HCT116 (cell line): ENCODE measurements at regions not wholly inside any gene's neighbourhood (a gene's known extent, or its start where the extent isn't known, plus 50 kb on each side); places are given as distances from the start of the nearest gene placed in this dataset.

Source experiments
- ATAC-seq: fragments of 200-7000 bp; cut with Tn5 transposase; 2 replicates; pipeline ENCODE4 v1.9.1; 2020; ENCODE audit warnings: mild to moderate bottlenecking, moderate library complexity
- BruUV-seq: library from RNA; stranded (reverse); fragments of 400-500 nt; replicated peaks from 2 replicates; lab custom pipeline; 2021; lab: Mats Ljungman, UMichigan
- CTCF ChIA-PET: fragments of 300-600 bp; sonication (Branson Sonifier 250); formaldehyde crosslinking; loops from one replicate; lab custom pipeline; 2021; ENCODE audit warnings: antibody characterized with exemption; lab: Charles Lee
- POLR2A ChIA-PET: fragments of 300-600, 350-600 bp; sonication (Branson Sonifier 250); formaldehyde crosslinking; loops from one replicate; lab custom pipeline; 2021; ENCODE audit warnings: antibody characterized with exemption; lab: Charles Lee
- RAD21 ChIA-PET, 2 experiments: fragments of 300-600 bp; sonication (Branson Sonifier 250); formaldehyde crosslinking; loops; one replicate each; lab custom pipeline; 2023; ENCODE audit warnings: low total read pairs in 2 of 2; ENCODE audit not compliant: uncharacterized antibody in 2 of 2, unreplicated experiment in 2 of 2, low non-redundant PET in 1 of 2; lab: Charles Lee
- DNase-seq: peaks from one replicate; pipeline ENCODE4 v3.0.0-alpha.2; 2010; ENCODE audit warnings: low read depth, low spot score
- H2AFZ ChIP-seq: fragments of 200-600 bp; shearing (Covaris generic), sonication (generic); 2 replicates; pipeline ENCODE4 v1.6.1; 2017; ENCODE audit warnings: low read depth, mixed run types, mixed read lengths, antibody characterized with exemption, low read length; ENCODE audit not compliant: poor library complexity, severe bottlenecking
- H3K27ac ChIP-seq: 2 replicates; pipeline ENCODE4 v1.5.1; 2012; ENCODE audit warnings: low read depth, low read length
- H3K27me3 ChIP-seq: fragments of 200-600 bp; sonication (generic); 2 replicates; pipeline ENCODE4 v1.6.1; 2016; ENCODE audit warnings: mixed run types, low read length, mixed read lengths; ENCODE audit not compliant: insufficient read depth
- H3K36me3 ChIP-seq, 2 experiments: fragments of 200-500 bp in 1 of 2; fragments of 200-600 bp in 1 of 2; sonication (Bioruptor generic) in 1 of 2; sonication (generic) in 1 of 2; 2 replicates each; pipeline versions ENCODE4 v1.5.1 to v1.6.1; 2014 to 2016; ENCODE audit warnings: low read length in 2 of 2, inconsistent platforms in 1 of 2, mixed read lengths in 1 of 2, mixed run types in 1 of 2; ENCODE audit not compliant: insufficient read depth in 2 of 2, control insufficient read depth in 1 of 2
- H3K4me1 ChIP-seq, 2 experiments: fragments of 200-600 bp in 1 of 2; sonication (generic) in 1 of 2; 2 replicates each; pipeline versions ENCODE4 v1.5.1 to v1.6.1; 2012 to 2017; ENCODE audit warnings: low read length in 2 of 2, inconsistent platforms in 1 of 2, mild to moderate bottlenecking in 1 of 2, mixed read lengths in 1 of 2, mixed run types in 1 of 2, moderate library complexity in 1 of 2; ENCODE audit not compliant: insufficient read depth in 2 of 2, control insufficient read depth in 1 of 2
- H3K4me2 ChIP-seq: fragments of 200-600 bp; sonication (generic); 2 replicates; pipeline ENCODE4 v1.6.1; 2017; ENCODE audit warnings: mixed run types, low read length, mixed read lengths
- H3K4me3 ChIP-seq, 2 experiments: fragments of 200-600 bp in 1 of 2; sonication (generic) in 1 of 2; replicated peaks in 1 of 2; 2 replicates each; pipeline ENCODE4 v1.5.1; 2011 to 2016; ENCODE audit warnings: low read length in 2 of 2, control low read depth in 1 of 2, low read depth in 1 of 2, mild to moderate bottlenecking in 1 of 2, mixed read lengths in 1 of 2, mixed run types in 1 of 2
- H3K79me2 ChIP-seq: fragments of 200-600 bp; sonication (generic); 2 replicates; pipeline ENCODE4 v1.6.1; 2017; ENCODE audit warnings: mild to moderate bottlenecking, mixed run types, low read length, moderate library complexity, mixed read lengths; ENCODE audit not compliant: insufficient read depth
- H3K9ac ChIP-seq: fragments of 200-600 bp; sonication (generic); 2 replicates; pipeline ENCODE4 v1.6.1; 2016; ENCODE audit warnings: low read length, mixed read lengths
- H3K9me2 ChIP-seq: fragments of 200-600 bp; sonication (generic), shearing (Covaris generic); 2 replicates; pipeline ENCODE4 v1.6.1; 2017; ENCODE audit warnings: mixed run types, mild to moderate bottlenecking, moderate library complexity; ENCODE audit not compliant: insufficient read depth
- H3K9me3 ChIP-seq, 2 experiments: fragments of 200-500 bp in 1 of 2; fragments of 200-600 bp in 1 of 2; sonication (Bioruptor generic) in 1 of 2; sonication (generic) in 1 of 2; 2 replicates each; pipeline ENCODE4 v1.6.1; 2014 to 2017; ENCODE audit warnings: low read length in 2 of 2, mixed read lengths in 2 of 2, inconsistent platforms in 1 of 2, low read depth in 1 of 2, mild to moderate bottlenecking in 1 of 2, mixed run types in 1 of 2, moderate library complexity in 1 of 2; ENCODE audit not compliant: control insufficient read depth in 1 of 2, insufficient read depth in 1 of 2
- H4K20me1 ChIP-seq: fragments of 200-600 bp; sonication (generic), shearing (Covaris generic); 2 replicates; pipeline ENCODE4 v1.6.1; 2017; ENCODE audit warnings: mixed run types, mild to moderate bottlenecking, moderate library complexity; ENCODE audit not compliant: insufficient read depth
- CBX3 ChIP-seq: IDR thresholded peaks from 2 replicates; pipeline ENCODE4 v1.6.1; 2012; ENCODE audit warnings: low read depth
- CEBPB ChIP-seq: IDR thresholded peaks from 2 replicates; pipeline ENCODE4 v1.6.1; 2012; ENCODE audit warnings: low read depth
- EGR1 ChIP-seq: IDR thresholded peaks from 2 replicates; pipeline ENCODE4 v1.6.1; 2012; ENCODE audit warnings: low read depth
- ELF1 ChIP-seq: IDR thresholded peaks from 2 replicates; pipeline ENCODE4 v1.6.1; 2012; ENCODE audit warnings: low read depth, borderline replicate concordance
- EZH2 ChIP-seq: fragments of 200-600 bp; sonication (generic); IDR thresholded peaks from 2 replicates; pipeline ENCODE4 v1.6.1; 2017; ENCODE audit warnings: antibody characterized with exemption, mixed run types
- EZH2phosphoT487 ChIP-seq: fragments of 200-600 bp; IDR thresholded peaks from 2 replicates; pipeline ENCODE4 v1.6.1; 2018; ENCODE audit warnings: antibody characterized with exemption, borderline replicate concordance
- POLR2A ChIP-seq: IDR thresholded peaks from 2 replicates; pipeline ENCODE4 v1.7.0; 2011; ENCODE audit warnings: borderline replicate concordance; ENCODE audit not compliant: insufficient read depth, insufficient read length; ENCODE audit errors: extremely low read depth
- RAD21 ChIP-seq: IDR thresholded peaks from 2 replicates; pipeline ENCODE4 v1.6.1; 2012; ENCODE audit warnings: low read depth, mild to moderate bottlenecking
- SIN3A ChIP-seq: IDR thresholded peaks from 2 replicates; pipeline ENCODE4 v1.6.1; 2012; ENCODE audit warnings: low read depth
- SRF ChIP-seq: IDR thresholded peaks from 2 replicates; pipeline ENCODE4 v1.6.1; 2012; ENCODE audit warnings: low read depth
- TCF7L2 ChIP-seq: IDR thresholded peaks from 2 replicates; pipeline ENCODE4 v1.7.0; 2011; ENCODE audit warnings: borderline replicate concordance, inconsistent platforms; ENCODE audit not compliant: insufficient read depth, insufficient read length; ENCODE audit errors: extremely low read depth
- YY1 ChIP-seq: IDR thresholded peaks from 2 replicates; pipeline ENCODE4 v1.6.1; 2011; ENCODE audit warnings: low read length, low read depth, moderate library complexity, mild to moderate bottlenecking; ENCODE audit not compliant: insufficient replicate concordance; ENCODE audit errors: extremely low read depth
- ZFX ChIP-seq: fragments of 450-650 bp; IDR thresholded peaks from 2 replicates; pipeline ENCODE4 v1.6.1; 2017
- ZNF274 ChIP-seq: fragments of 200-500 bp; sonication (Bioruptor generic); IDR thresholded peaks from 2 replicates; pipeline ENCODE4 v1.6.1; 2014; ENCODE audit warnings: mild to moderate bottlenecking, low read depth, low read length, inconsistent platforms
- intact Hi-C: fragments of 100-400 bp; cut with micrococcal nuclease; formaldehyde crosslinking; loops from 2 replicates; pipeline ENCODE4 v1.10.0; 2022
- TF ChIP-seq, protein P1 (sequence below): IDR thresholded peaks from 2 replicates; pipeline ENCODE4 v1.6.1; 2011; ENCODE audit warnings: mild to moderate bottlenecking, low read length, moderate library complexity; ENCODE audit not compliant: insufficient replicate concordance; ENCODE audit errors: extremely low read depth
- TF ChIP-seq, protein P2 (sequence below): IDR thresholded peaks from 2 replicates; pipeline ENCODE4 v1.6.1; 2012
- TF ChIP-seq, protein P3 (sequence below): IDR thresholded peaks from 2 replicates; pipeline ENCODE4 v1.6.1; 2012; ENCODE audit warnings: low read depth
- TF ChIP-seq, protein P4 (sequence below): IDR thresholded peaks from 2 replicates; pipeline ENCODE4 v1.6.1; 2012
- TF ChIP-seq, protein P5 (sequence below), 3 experiments: fragments of 200-600 bp in 1 of 3; sonication (generic) in 1 of 3; IDR thresholded peaks in 2 of 3; conservative IDR thresholded peaks in 1 of 3; 2 replicates each; pipeline ENCODE4 v1.5.1; 2012 to 2017; ENCODE audit warnings: low read depth in 2 of 3, low read length in 2 of 3, antibody characterized with exemption in 1 of 3, borderline replicate concordance in 1 of 3, control low read depth in 1 of 3, mild to moderate bottlenecking in 1 of 3, mixed read lengths in 1 of 3, mixed run types in 1 of 3, moderate library complexity in 1 of 3; ENCODE audit not compliant: insufficient read depth in 1 of 3

DNA sequence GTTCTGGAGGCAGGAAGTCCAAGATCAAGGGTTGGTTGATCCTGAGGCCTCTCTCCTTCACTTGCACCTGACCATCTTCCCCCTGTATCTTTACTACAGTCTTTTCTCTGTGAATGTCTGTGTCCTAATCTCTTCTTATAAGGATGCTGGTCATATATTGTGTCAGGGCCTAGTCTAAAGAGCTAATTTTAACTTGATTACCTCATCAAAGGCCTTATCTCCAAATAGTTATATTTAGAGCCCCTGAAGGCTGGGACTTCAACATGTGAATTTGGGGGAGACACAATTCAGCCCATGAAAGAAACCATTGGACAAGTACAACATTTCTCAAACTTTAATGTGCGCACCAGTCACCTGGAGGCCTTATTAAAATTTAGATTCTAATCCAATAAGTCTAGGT, 62.8 kb upstream of the DYNLT3 start:
- RAD21 ChIA-PET, result no interaction called here
- no TSS peak for BruUV-seq
- POLR2A ChIA-PET, result no interaction called here

More for the DNA sequence above, 62.8 kb upstream of the DYNLT3 start:
- no peak overlapping the region for H3K9ac ChIP-seq
- H3K4me1 ChIP-seq, result peaks cover 9 to 18% of the 10 kb centered on the region in 2 experiments; a peak in 3 of 4 replicates
- no peak overlapping the region for H2AFZ ChIP-seq
- no peak overlapping the region for H3K27ac ChIP-seq
- H3K36me3 ChIP-seq, result no peaks in the 10 kb centered on the region
- no peaks in the 10 kb centered on the region for H3K79me2 ChIP-seq
- H3K4me2 ChIP-seq, result no peak overlapping the region
- H3K4me3 ChIP-seq, result no peak overlapping the region
- H3K9me2 ChIP-seq, result no peaks in the 10 kb centered on the region
- no peaks in the 10 kb centered on the region for H3K27me3 ChIP-seq
- no peak for ATAC-seq
- intact Hi-C loops, result no loop called here
- H4K20me1 ChIP-seq, result no peaks in the 10 kb centered on the region
- CTCF ChIA-PET, result no interaction called here
- TF ChIP-seq POLR2A (no peak), EZH2phosphoT487 (no peak), RAD21 (no peak), SRF (no peak), ZNF274 (no peak), CEBPB (no peak), TCF7L2 (no peak), ZFX (no peak), SIN3A (no peak), YY1 (no peak), ELF1 (no peak), CBX3 (no peak), EGR1 (no peak), EZH2 (no peak)
- TF ChIP-seq, protein P1, sequence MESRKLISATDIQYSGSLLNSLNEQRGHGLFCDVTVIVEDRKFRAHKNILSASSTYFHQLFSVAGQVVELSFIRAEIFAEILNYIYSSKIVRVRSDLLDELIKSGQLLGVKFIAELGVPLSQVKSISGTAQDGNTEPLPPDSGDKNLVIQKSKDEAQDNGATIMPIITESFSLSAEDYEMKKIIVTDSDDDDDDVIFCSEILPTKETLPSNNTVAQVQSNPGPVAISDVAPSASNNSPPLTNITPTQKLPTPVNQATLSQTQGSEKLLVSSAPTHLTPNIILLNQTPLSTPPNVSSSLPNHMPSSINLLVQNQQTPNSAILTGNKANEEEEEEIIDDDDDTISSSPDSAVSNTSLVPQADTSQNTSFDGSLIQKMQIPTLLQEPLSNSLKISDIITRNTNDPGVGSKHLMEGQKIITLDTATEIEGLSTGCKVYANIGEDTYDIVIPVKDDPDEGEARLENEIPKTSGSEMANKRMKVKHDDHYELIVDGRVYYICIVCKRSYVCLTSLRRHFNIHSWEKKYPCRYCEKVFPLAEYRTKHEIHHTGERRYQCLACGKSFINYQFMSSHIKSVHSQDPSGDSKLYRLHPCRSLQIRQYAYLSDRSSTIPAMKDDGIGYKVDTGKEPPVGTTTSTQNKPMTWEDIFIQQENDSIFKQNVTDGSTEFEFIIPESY, result no peak
- TF ChIP-seq, protein P2, sequence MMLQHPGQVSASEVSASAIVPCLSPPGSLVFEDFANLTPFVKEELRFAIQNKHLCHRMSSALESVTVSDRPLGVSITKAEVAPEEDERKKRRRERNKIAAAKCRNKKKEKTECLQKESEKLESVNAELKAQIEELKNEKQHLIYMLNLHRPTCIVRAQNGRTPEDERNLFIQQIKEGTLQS, result no peak
- TF ChIP-seq, protein P3, sequence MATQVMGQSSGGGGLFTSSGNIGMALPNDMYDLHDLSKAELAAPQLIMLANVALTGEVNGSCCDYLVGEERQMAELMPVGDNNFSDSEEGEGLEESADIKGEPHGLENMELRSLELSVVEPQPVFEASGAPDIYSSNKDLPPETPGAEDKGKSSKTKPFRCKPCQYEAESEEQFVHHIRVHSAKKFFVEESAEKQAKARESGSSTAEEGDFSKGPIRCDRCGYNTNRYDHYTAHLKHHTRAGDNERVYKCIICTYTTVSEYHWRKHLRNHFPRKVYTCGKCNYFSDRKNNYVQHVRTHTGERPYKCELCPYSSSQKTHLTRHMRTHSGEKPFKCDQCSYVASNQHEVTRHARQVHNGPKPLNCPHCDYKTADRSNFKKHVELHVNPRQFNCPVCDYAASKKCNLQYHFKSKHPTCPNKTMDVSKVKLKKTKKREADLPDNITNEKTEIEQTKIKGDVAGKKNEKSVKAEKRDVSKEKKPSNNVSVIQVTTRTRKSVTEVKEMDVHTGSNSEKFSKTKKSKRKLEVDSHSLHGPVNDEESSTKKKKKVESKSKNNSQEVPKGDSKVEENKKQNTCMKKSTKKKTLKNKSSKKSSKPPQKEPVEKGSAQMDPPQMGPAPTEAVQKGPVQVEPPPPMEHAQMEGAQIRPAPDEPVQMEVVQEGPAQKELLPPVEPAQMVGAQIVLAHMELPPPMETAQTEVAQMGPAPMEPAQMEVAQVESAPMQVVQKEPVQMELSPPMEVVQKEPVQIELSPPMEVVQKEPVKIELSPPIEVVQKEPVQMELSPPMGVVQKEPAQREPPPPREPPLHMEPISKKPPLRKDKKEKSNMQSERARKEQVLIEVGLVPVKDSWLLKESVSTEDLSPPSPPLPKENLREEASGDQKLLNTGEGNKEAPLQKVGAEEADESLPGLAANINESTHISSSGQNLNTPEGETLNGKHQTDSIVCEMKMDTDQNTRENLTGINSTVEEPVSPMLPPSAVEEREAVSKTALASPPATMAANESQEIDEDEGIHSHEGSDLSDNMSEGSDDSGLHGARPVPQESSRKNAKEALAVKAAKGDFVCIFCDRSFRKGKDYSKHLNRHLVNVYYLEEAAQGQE, result no peak
- TF ChIP-seq, protein P4, sequence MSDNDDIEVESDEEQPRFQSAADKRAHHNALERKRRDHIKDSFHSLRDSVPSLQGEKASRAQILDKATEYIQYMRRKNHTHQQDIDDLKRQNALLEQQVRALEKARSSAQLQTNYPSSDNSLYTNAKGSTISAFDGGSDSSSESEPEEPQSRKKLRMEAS, result no peak
- TF ChIP-seq, protein P5, sequence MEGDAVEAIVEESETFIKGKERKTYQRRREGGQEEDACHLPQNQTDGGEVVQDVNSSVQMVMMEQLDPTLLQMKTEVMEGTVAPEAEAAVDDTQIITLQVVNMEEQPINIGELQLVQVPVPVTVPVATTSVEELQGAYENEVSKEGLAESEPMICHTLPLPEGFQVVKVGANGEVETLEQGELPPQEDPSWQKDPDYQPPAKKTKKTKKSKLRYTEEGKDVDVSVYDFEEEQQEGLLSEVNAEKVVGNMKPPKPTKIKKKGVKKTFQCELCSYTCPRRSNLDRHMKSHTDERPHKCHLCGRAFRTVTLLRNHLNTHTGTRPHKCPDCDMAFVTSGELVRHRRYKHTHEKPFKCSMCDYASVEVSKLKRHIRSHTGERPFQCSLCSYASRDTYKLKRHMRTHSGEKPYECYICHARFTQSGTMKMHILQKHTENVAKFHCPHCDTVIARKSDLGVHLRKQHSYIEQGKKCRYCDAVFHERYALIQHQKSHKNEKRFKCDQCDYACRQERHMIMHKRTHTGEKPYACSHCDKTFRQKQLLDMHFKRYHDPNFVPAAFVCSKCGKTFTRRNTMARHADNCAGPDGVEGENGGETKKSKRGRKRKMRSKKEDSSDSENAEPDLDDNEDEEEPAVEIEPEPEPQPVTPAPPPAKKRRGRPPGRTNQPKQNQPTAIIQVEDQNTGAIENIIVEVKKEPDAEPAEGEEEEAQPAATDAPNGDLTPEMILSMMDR (IDR thresholded peaks at IDR 0.05 in 2 of 3, conservative IDR thresholded peaks at IDR 0.05 in 1 of 3; ENCODE audit: borderline replicate concordance in 1 of 3, insufficient read depth in 1 of 3, low read depth in 2 of 3, low read length in 2 of 3), result no peak
- no peak for DNase-seq
- no peaks in the 10 kb centered on the region for H3K9me3 ChIP-seq
